A549 (cell line): ENCODE measurements at regions not wholly inside any gene's neighbourhood (a gene's known extent, or its start where the extent isn't known, plus 50 kb on each side); places are given as distances from the start of the nearest gene placed in this dataset.

Experiments used
- ATAC-seq, 2 experiments: fragments of 200-7000 bp in 1 of 2; fragments of >200 bp in 1 of 2; cut with Nextera tagmentation in 1 of 2; cut with Tn5 transposase in 1 of 2; 3 replicates each; pipeline versions ENCODE4 v1.8.0 to v1.9.1; 2018 to 2020; ENCODE audit warnings: mild to moderate bottlenecking in 1 of 2, moderate library complexity in 1 of 2
- CTCF ChIA-PET: fragments of 300-600 bp; sonication (Branson Sonifier 250); formaldehyde crosslinking; extraction: SDS; loops from one replicate; lab custom pipeline; 2021; ENCODE audit warnings: antibody characterized with exemption, inconsistent platforms; lab: Yijun Ruan, JAX
- POLR2A ChIA-PET: fragments of 350-600 bp; formaldehyde crosslinking; extraction: SDS; loops from one replicate; lab custom pipeline; 2021; ENCODE audit warnings: antibody characterized with exemption, inconsistent platforms; lab: Yijun Ruan, JAX
- DNase-seq, 2 experiments: peaks; one replicate each; pipeline versions ENCODE4 v3.0.0 to v3.0.0-alpha.2; 2011 to 2016; ENCODE audit warnings: low read depth in 1 of 2, low spot score in 1 of 2
- FAIRE-seq: peaks from 2 replicates; lab custom pipeline; 2011; peaks lifted over from hg19 to GRCh38; lab: Jason Lieb, UNC
- H3K27ac ChIP-seq, 2 experiments: fragments of >200 bp; sonication (Bioruptor Twin); formaldehyde crosslinking; 3 replicates each; pipeline ENCODE4 v1.5.1; 2016 to 2017
- H3K4me1 ChIP-seq: fragments of >200 bp; sonication (Bioruptor Twin); formaldehyde crosslinking; 3 replicates; pipeline ENCODE4 v1.6.1; 2016
- H3K4me2 ChIP-seq: fragments of >200 bp; sonication (Bioruptor Twin); formaldehyde crosslinking; 3 replicates; pipeline ENCODE4 v1.6.1; 2016
- H3K4me3 ChIP-seq: fragments of >200 bp; sonication (Bioruptor Twin); formaldehyde crosslinking; 3 replicates; pipeline ENCODE4 v1.5.1; 2016
- H3K9me3 ChIP-seq: fragments of >200 bp; sonication (Bioruptor Twin); formaldehyde crosslinking; 3 replicates; pipeline ENCODE4 v1.6.1; 2016
- BHLHE40 ChIP-seq: IDR thresholded peaks from 2 replicates; pipeline ENCODE4 v1.6.1; 2012; ENCODE audit warnings: low read depth, low read length, inconsistent platforms
- CBX2 ChIP-seq: fragments of 200-600 bp; sonication (generic); IDR thresholded peaks from 2 replicates; pipeline ENCODE4 v1.6.1; 2016; ENCODE audit warnings: low read depth, mild to moderate bottlenecking, borderline replicate concordance
- CHD2 ChIP-seq: fragments of 150-350 bp; IDR thresholded peaks from 2 replicates; pipeline ENCODE4 v1.6.1; 2014; ENCODE audit warnings: low read length; ENCODE audit not compliant: partially characterized antibody
- CTCF ChIP-seq: fragments of >200 bp; sonication (Bioruptor Twin); formaldehyde crosslinking; IDR thresholded peaks from 3 replicates; pipeline ENCODE4 v1.5.1; 2016
- EHF ChIP-seq: fragments of 250-450 bp; sonication (Bioruptor Pico); IDR thresholded peaks from 2 replicates; pipeline ENCODE4 v1.5.0; 2020; ENCODE audit warnings: mild to moderate bottlenecking
- ELK1 ChIP-seq: fragments of 150-350 bp; IDR thresholded peaks from 2 replicates; pipeline ENCODE4 v1.6.1; 2014; ENCODE audit warnings: low read depth, mild to moderate bottlenecking, low read length
- FOSB ChIP-seq: fragments of 250-450 bp; sonication (Bioruptor Pico); IDR thresholded peaks from 2 replicates; pipeline ENCODE4 v1.5.0; 2020; ENCODE audit warnings: mild to moderate bottlenecking, moderate library complexity
- FOSL2 ChIP-seq, 2 experiments: fragments of 450-650 bp in 1 of 2; fragments of >200 bp in 1 of 2; sonication (Bioruptor Twin) in 1 of 2; formaldehyde crosslinking; IDR thresholded peaks; 2 replicates each; pipeline versions ENCODE4 v1.5.0 to v1.6.1; 2016 to 2020; ENCODE audit warnings: mild to moderate bottlenecking in 1 of 2, moderate library complexity in 1 of 2
- GATA3 ChIP-seq: IDR thresholded peaks from 2 replicates; pipeline ENCODE4 v1.6.1; 2012; ENCODE audit warnings: borderline replicate concordance
- HOXA7 ChIP-seq: fragments of 250-450 bp; sonication (Bioruptor Pico); IDR thresholded peaks from 2 replicates; pipeline ENCODE4 v1.5.0; 2020; ENCODE audit warnings: mild to moderate bottlenecking, moderate library complexity
- JUN ChIP-seq, 2 experiments: fragments of >200 bp; sonication (Bioruptor Twin); formaldehyde crosslinking; IDR thresholded peaks; 2 replicates in 1 of 2; 3 replicates in 1 of 2; pipeline ENCODE4 v1.6.1; 2016 to 2017
- KDM5A ChIP-seq: fragments of 200-600 bp; sonication (generic); IDR thresholded peaks from 2 replicates; pipeline ENCODE4 v1.6.1; 2016; ENCODE audit warnings: antibody characterized with exemption, mild to moderate bottlenecking
- MAZ ChIP-seq: fragments of 150-350 bp; IDR thresholded peaks from 2 replicates; pipeline ENCODE4 v1.6.1; 2014; ENCODE audit warnings: antibody characterized with exemption, low read depth, low read length, borderline replicate concordance
- NPAS2 ChIP-seq: fragments of 250-450 bp; sonication (Bioruptor Pico); IDR thresholded peaks from 2 replicates; pipeline ENCODE4 v1.8.0; 2022; ENCODE audit warnings: mild to moderate bottlenecking, moderate library complexity, borderline replicate concordance
- POLR2A ChIP-seq: IDR thresholded peaks from 2 replicates; pipeline ENCODE4 v1.6.1; 2012; ENCODE audit warnings: mild to moderate bottlenecking, low read length
- RAD21 ChIP-seq, 2 experiments: fragments of >200 bp in 1 of 2; sonication (Bioruptor Twin) in 1 of 2; formaldehyde crosslinking in 1 of 2; IDR thresholded peaks in 1 of 2; conservative IDR thresholded peaks in 1 of 2; 2 replicates in 1 of 2; 3 replicates in 1 of 2; pipeline ENCODE4 v1.6.1; 2012 to 2018; ENCODE audit warnings: inconsistent platforms in 1 of 2
- REST ChIP-seq: fragments of 200-600 bp; sonication (generic); IDR thresholded peaks from 2 replicates; pipeline ENCODE4 v1.6.1; 2016; ENCODE audit warnings: antibody characterized with exemption, mild to moderate bottlenecking, moderate library complexity
- RFX5 ChIP-seq: fragments of 450-650 bp; IDR thresholded peaks from 2 replicates; pipeline ENCODE4 v1.7.1; 2014; ENCODE audit warnings: antibody characterized with exemption, mild to moderate bottlenecking, moderate library complexity
- SMC3 ChIP-seq: fragments of >200 bp; sonication (Bioruptor Twin); formaldehyde crosslinking; IDR thresholded peaks from 3 replicates; pipeline ENCODE4 v1.6.1; 2018; ENCODE audit warnings: inconsistent platforms
- SREBF2 ChIP-seq: fragments of 450-650 bp; IDR thresholded peaks from 2 replicates; pipeline ENCODE4 v1.6.1; 2014; ENCODE audit warnings: mild to moderate bottlenecking, moderate library complexity
- ZFP36 ChIP-seq: fragments of 450-650 bp; IDR thresholded peaks from 2 replicates; pipeline ENCODE4 v1.6.1; 2014; ENCODE audit warnings: borderline replicate concordance; ENCODE audit not compliant: partially characterized antibody
- ZNF302 ChIP-seq: fragments of 250-450 bp; sonication (Bioruptor Pico); IDR thresholded peaks from 2 replicates; pipeline ENCODE4 v1.9.0; 2021; ENCODE audit warnings: inconsistent platforms, mild to moderate bottlenecking, moderate library complexity
- WGBS: methylation state at CpG from one replicate; pipeline ENCODE4 v1.1.6; 2017; ENCODE audit errors: missing lambda C conversion rate; 5-methylcytosine and 5-hydroxymethylcytosine counted together
- TF ChIP-seq, protein P1 (sequence below): fragments of >200 bp; sonication (Bioruptor Twin); formaldehyde crosslinking; IDR thresholded peaks from 3 replicates; pipeline ENCODE4 v1.6.1; 2016
- TF ChIP-seq, protein P2 (sequence below): IDR thresholded peaks from 2 replicates; pipeline ENCODE4 v1.6.1; 2012

- TF ChIP-seq REST, result no peak
- TF ChIP-seq FOSL2 (IDR thresholded peaks at IDR 0.05), result peak; percentile 56; the same call in 1 of the 2 replicates
- TF ChIP-seq FOSL2 (CRISPR knock-in tag; IDR thresholded peaks at IDR 0.05), result peak; percentile 57
- TF ChIP-seq ZFP36, result no peak
- TF ChIP-seq RFX5, result no peak
- TF ChIP-seq JUN (IDR thresholded peaks at IDR 0.05), result 0 out of 5 replicates have a peak, but pooled peaks of 1 of the 2 experiments have one; percentile 23
- TF ChIP-seq GATA3, result no peak
- no peak for TF ChIP-seq KDM5A
- TF ChIP-seq ELK1, result no peak
- TF ChIP-seq NPAS2, result no peak
- TF ChIP-seq, protein P1, sequence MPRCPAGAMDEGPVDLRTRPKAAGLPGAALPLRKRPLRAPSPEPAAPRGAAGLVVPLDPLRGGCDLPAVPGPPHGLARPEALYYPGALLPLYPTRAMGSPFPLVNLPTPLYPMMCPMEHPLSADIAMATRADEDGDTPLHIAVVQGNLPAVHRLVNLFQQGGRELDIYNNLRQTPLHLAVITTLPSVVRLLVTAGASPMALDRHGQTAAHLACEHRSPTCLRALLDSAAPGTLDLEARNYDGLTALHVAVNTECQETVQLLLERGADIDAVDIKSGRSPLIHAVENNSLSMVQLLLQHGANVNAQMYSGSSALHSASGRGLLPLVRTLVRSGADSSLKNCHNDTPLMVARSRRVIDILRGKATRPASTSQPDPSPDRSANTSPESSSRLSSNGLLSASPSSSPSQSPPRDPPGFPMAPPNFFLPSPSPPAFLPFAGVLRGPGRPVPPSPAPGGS, result no peak
- TF ChIP-seq, all 56 proteins: peak for 6
Measured at GRCh38 chr3:124558991-124559845, 171.0 kb upstream of the UMPS start (continued).

- ChIA-PET POLR2A (no interaction called here), CTCF (interaction anchor here (0.6 to 10.4 kb wide), 69 partner anchors 12 to 984 kb away, joined by 3 to 348 read pairs (median 4); partner anchors contain the start of genes KALRN and MUC13)
- H3K9me3 ChIP-seq, result no peaks in the 10 kb centered on the region
- H3K27ac ChIP-seq, result peak overlapping the region; percentile 55 to 75; a peak in 5 of 6 replicates
- H3K4me2 ChIP-seq, result peak overlapping the region; percentile 58
- WGBS, result 14% methylated on average over 9 of the region's 9 CpGs
- peaks cover 29% of the 10 kb centered on the region for H3K4me1 ChIP-seq
- FAIRE-seq, result peak; percentile 51
- DNase-seq, result peak; percentile 83 to 85
- peak; percentile 82 to 89 for ATAC-seq
- H3K4me3 ChIP-seq, result no peak overlapping the region
- TF ChIP-seq EHF (CRISPR knock-in tag) (no peak), SREBF2 (no peak), POLR2A (no peak), MAZ (no peak), CBX2 (no peak), BHLHE40 (no peak), ZFP36 (no peak), HOXA7 (CRISPR knock-in tag) (no peak), CTCF (peak; percentile 87), SMC3 (peak; percentile 53; the same call in 2 of the 3 replicates), FOSB (no peak), KDM5A (no peak), ZNF302 (no peak), RAD21 (conservative IDR thresholded peaks at IDR 0.05 in 1 of 2, IDR thresholded peaks at IDR 0.05 in 1 of 2) (peak; percentile 84 to 92), CHD2 (no peak)
- TF ChIP-seq, protein P2, sequence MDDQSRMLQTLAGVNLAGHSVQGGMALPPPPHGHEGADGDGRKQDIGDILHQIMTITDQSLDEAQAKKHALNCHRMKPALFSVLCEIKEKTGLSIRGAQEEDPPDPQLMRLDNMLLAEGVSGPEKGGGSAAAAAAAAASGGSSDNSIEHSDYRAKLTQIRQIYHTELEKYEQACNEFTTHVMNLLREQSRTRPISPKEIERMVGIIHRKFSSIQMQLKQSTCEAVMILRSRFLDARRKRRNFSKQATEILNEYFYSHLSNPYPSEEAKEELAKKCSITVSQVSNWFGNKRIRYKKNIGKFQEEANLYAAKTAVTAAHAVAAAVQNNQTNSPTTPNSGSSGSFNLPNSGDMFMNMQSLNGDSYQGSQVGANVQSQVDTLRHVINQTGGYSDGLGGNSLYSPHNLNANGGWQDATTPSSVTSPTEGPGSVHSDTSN, result no peak
Measured at GRCh38 chr3:124559846-124560574, 170.2 kb upstream of the UMPS start.
